ENCODE measurements at regions not wholly inside any gene's neighbourhood (a gene's known extent, or its start where the extent isn't known, plus 50 kb on each side); places are given as distances from the start of the nearest gene placed in this dataset.
"Not testable (repeated sequence)": the region's sequence is repeated elsewhere in the genome, so short reads cannot be mapped to it uniquely, and the experiment has no call there.

- DNase-seq = no peak
These were observed 1241.2 kb upstream of the CDH2 start for GRCh38 chr18:29418136-29418535.

GRCh38 chr18:29406996-29407395 lies 1230.1 kb upstream of the CDH2 start:
- no peak for DNase-seq

GRCh38 chr18:29397536-29397935 lies 1220.6 kb upstream of the CDH2 start:
- DNase-seq = no peak

GRCh38 chr18:29383311-29384273 lies 1206.7 kb upstream of the CDH2 start:
- DNase-seq = no peak

GRCh38 chr18:29378651-29379136 lies 1201.8 kb upstream of the CDH2 start:
- no peak for DNase-seq

- DNase-seq = no peak
These were observed 1200.4 kb upstream of the CDH2 start for GRCh38 chr18:29377346-29377745.

- DNase-seq = no peak
These were observed 1196.1 kb upstream of the CDH2 start for GRCh38 chr18:29373000-29373399.

- no peak for DNase-seq
These were observed 1184.9 kb upstream of the CDH2 start for GRCh38 chr18:29361843-29362242.

GRCh38 chr18:29360659-29361058 lies 1183.7 kb upstream of the CDH2 start:
- DNase-seq = not testable (repeated sequence)

- DNase-seq = not testable (repeated sequence)
These were observed 1182.3 kb upstream of the CDH2 start for GRCh38 chr18:29359222-29359621.

GRCh38 chr18:29351171-29351570 lies 1174.2 kb upstream of the CDH2 start:
- no peak for DNase-seq

- DNase-seq = no peak
These were observed 1152.0 kb upstream of the CDH2 start for GRCh38 chr18:29328932-29329331.

- DNase-seq = no peak
These were observed 1149.3 kb upstream of the CDH2 start for GRCh38 chr18:29326214-29326613.

- DNase-seq = no peak
These were observed 1144.6 kb upstream of the CDH2 start for GRCh38 chr18:29321561-29321960.

- DNase-seq = no peak
These were observed 1136.4 kb upstream of the CDH2 start for GRCh38 chr18:29313312-29313711.

GRCh38 chr18:29311580-29311979 lies 1134.7 kb upstream of the CDH2 start:
- DNase-seq = no peak

- no peak for DNase-seq
These were observed 1132.4 kb upstream of the CDH2 start for GRCh38 chr18:29309366-29309765.

- DNase-seq = no peak
These were observed 1131.1 kb upstream of the CDH2 start for GRCh38 chr18:29307982-29308381.

- DNase-seq = no peak
These were observed 1130.3 kb upstream of the CDH2 start for GRCh38 chr18:29307231-29307630.

- DNase-seq = no peak
These were observed 1128.6 kb upstream of the CDH2 start for GRCh38 chr18:29305516-29305915.

- DNase-seq = no peak
These were observed 1124.1 kb upstream of the CDH2 start for GRCh38 chr18:29301048-29301447.

- peak in 2 of 56 donors; percentile 1 to 8 for DNase-seq
These were observed 1108.5 kb upstream of the CDH2 start for GRCh38 chr18:29285471-29285870.

- DNase-seq = no peak
These were observed 1094.6 kb upstream of the CDH2 start for GRCh38 chr18:29271501-29271900.

All from nucleus accumbens (tissue), 56 donors.